B cell (primary cell): ENCODE measurements at regions not wholly inside any gene's neighbourhood (a gene's known extent, or its start where the extent isn't known, plus 50 kb on each side); places are given as distances from the start of the nearest gene placed in this dataset.

Source experiments
- EZH2 ChIP-seq: IDR thresholded peaks from 2 replicates; pipeline ENCODE4 v1.6.1; 2012; ENCODE audit warnings: borderline replicate concordance, low read depth, mild to moderate bottlenecking, moderate library complexity, low read length; ENCODE audit not compliant: insufficient read depth, poor library complexity, severe bottlenecking
- TF ChIP-seq, protein P1 (sequence below): fragments of 200-600 bp; IDR thresholded peaks from one replicate; pipeline ENCODE4 v1.8.0; 2022; ENCODE audit warnings: antibody characterized with exemption, mild to moderate bottlenecking

DNA sequence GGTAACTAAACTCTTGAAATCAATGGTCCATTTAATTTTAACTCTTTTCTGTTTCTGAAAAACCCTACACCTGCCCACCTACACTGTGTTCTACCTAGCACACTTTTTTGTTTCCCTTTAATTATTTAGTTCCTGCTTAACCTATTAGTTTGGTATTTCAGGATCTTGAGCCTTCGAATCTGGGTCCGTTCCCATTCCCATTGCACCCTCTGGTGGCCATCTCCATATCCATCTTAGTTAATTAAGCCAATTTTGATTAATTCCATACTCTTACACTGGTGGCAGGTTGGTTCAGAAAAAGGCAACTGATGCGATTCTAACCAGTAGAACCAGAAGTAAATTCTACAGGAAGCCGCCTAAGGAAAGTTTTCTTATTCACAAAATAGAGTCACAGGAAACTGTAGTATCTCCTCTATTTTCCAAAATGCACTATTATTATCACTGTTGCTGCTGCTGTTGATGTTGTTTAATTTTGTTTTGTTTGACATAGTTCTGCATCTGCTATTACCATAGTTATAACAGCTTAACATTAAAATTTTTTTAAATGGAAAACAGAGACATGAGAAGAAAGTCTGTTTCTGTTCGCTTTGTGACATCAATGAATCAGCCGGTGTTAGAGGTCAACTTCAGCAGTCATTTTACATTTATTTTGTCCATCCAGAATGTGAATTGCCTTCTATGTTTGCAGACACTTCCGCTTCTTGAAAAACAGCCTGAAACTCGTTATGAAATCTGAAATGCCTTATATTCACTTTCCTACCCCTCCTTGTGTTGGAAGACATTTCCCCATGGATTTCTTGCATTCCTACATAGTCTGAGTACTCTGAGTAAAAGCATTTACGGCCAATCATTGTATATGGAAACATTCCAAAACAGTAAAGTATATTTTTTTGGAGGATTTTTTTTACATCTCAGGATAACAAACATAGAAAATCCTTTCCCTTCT lies 115.5 kb upstream of the NCAM2 start:
- TF ChIP-seq, protein P1, sequence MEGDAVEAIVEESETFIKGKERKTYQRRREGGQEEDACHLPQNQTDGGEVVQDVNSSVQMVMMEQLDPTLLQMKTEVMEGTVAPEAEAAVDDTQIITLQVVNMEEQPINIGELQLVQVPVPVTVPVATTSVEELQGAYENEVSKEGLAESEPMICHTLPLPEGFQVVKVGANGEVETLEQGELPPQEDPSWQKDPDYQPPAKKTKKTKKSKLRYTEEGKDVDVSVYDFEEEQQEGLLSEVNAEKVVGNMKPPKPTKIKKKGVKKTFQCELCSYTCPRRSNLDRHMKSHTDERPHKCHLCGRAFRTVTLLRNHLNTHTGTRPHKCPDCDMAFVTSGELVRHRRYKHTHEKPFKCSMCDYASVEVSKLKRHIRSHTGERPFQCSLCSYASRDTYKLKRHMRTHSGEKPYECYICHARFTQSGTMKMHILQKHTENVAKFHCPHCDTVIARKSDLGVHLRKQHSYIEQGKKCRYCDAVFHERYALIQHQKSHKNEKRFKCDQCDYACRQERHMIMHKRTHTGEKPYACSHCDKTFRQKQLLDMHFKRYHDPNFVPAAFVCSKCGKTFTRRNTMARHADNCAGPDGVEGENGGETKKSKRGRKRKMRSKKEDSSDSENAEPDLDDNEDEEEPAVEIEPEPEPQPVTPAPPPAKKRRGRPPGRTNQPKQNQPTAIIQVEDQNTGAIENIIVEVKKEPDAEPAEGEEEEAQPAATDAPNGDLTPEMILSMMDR, result peak; percentile 20
- no peak for TF ChIP-seq EZH2
